Loucy (cell line): ENCODE measurements at regions not wholly inside any gene's neighbourhood (a gene's known extent, or its start where the extent isn't known, plus 50 kb on each side); places are given as distances from the start of the nearest gene placed in this dataset.

ENCODE experiments used
- H2AFZ ChIP-seq: fragments of 200-600 bp; sonication (generic); 2 replicates; pipeline ENCODE4 v1.6.0; 2016; ENCODE audit warnings: antibody characterized with exemption, mild to moderate bottlenecking, low read length, moderate library complexity
- H3F3A ChIP-seq: fragments of 200-600 bp; 2 replicates; pipeline ENCODE4 v1.6.0; 2016; ENCODE audit warnings: antibody characterized with exemption, low read depth, mild to moderate bottlenecking
- H3K27me3 ChIP-seq: fragments of 200-600 bp; sonication (generic); 2 replicates; pipeline ENCODE4 v1.6.1; 2014; ENCODE audit warnings: low read length, mild to moderate bottlenecking; ENCODE audit not compliant: insufficient read depth, poor library complexity, severe bottlenecking
- H3K36me3 ChIP-seq: fragments of 200-600 bp; sonication (generic); 2 replicates; pipeline ENCODE4 v1.6.1; 2016; ENCODE audit warnings: low read length; ENCODE audit not compliant: insufficient read depth
- H3K4me1 ChIP-seq: fragments of 200-600 bp; sonication (generic); 2 replicates; pipeline ENCODE4 v1.5.1; 2014; ENCODE audit warnings: low read length, mild to moderate bottlenecking; ENCODE audit not compliant: insufficient read depth, poor library complexity, severe bottlenecking
- H3K4me2 ChIP-seq: fragments of 200-600 bp; sonication (generic); 2 replicates; pipeline ENCODE4 v1.6.0; 2014; ENCODE audit warnings: antibody characterized with exemption, low read length, low read depth, mild to moderate bottlenecking; ENCODE audit not compliant: poor library complexity, severe bottlenecking
- H3K4me3 ChIP-seq: fragments of 200-600 bp; sonication (generic); 2 replicates; pipeline ENCODE4 v1.5.1; 2014; ENCODE audit warnings: low read length, mild to moderate bottlenecking, mixed read lengths; ENCODE audit not compliant: poor library complexity, severe bottlenecking
- H3K79me2 ChIP-seq: fragments of 200-600 bp; sonication (generic); 2 replicates; pipeline ENCODE4 v1.6.1; 2014; ENCODE audit warnings: low read length; ENCODE audit not compliant: insufficient read depth
- H3K9ac ChIP-seq: fragments of 200-600 bp; sonication (generic); 2 replicates; pipeline ENCODE4 v1.6.0; 2014; ENCODE audit warnings: mild to moderate bottlenecking, low read depth, low read length, moderate library complexity; ENCODE audit not compliant: poor library complexity, severe bottlenecking
- H3K9me2 ChIP-seq: fragments of 200-600 bp; sonication (generic); replicated peaks from 2 replicates; pipeline ENCODE4 v1.6.1; 2016; ENCODE audit warnings: low read depth, low read length, mixed read lengths
- H3K9me3 ChIP-seq: fragments of 200-600 bp; sonication (generic); 2 replicates; pipeline ENCODE4 v1.6.1; 2014; ENCODE audit warnings: mild to moderate bottlenecking, antibody characterized with exemption, low read length, low read depth; ENCODE audit not compliant: insufficient read depth
- H4K20me1 ChIP-seq: fragments of 200-600 bp; sonication (generic); 2 replicates; pipeline ENCODE4 v1.6.0; 2014; ENCODE audit warnings: antibody characterized with exemption, low read length, mild to moderate bottlenecking; ENCODE audit not compliant: insufficient read depth, poor library complexity, severe bottlenecking
- EZH2phosphoT487 ChIP-seq: fragments of 200-600 bp; IDR thresholded peaks from 2 replicates; pipeline ENCODE4 v1.6.1; 2018; ENCODE audit warnings: antibody characterized with exemption, mild to moderate bottlenecking, moderate library complexity, borderline replicate concordance
- TF ChIP-seq, protein P1 (sequence below): fragments of 200-600 bp; sonication (generic); conservative IDR thresholded peaks from 2 replicates; pipeline ENCODE4 v1.5.1; 2014; ENCODE audit warnings: mild to moderate bottlenecking, antibody characterized with exemption, low read length

DNA sequence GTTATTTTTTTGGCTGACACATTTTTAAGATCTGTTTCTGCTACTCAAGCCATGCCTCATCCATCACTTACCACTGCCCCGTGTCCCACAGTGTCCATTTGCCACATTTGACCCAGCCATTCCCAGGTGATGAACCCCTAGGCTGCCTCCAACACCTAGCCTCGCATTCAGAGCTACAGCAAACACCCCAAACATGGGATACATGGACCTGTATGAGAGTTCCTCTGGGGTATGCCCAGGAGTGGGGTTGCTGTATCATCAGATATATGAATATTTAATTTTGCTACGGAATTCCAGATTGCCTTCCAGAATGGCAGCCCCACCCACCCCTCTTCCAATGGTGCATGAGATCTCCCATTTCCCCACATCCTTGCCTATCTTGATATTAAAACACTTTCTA is 190.1 kb upstream of the RNF32 start:
- TF ChIP-seq, protein P1, sequence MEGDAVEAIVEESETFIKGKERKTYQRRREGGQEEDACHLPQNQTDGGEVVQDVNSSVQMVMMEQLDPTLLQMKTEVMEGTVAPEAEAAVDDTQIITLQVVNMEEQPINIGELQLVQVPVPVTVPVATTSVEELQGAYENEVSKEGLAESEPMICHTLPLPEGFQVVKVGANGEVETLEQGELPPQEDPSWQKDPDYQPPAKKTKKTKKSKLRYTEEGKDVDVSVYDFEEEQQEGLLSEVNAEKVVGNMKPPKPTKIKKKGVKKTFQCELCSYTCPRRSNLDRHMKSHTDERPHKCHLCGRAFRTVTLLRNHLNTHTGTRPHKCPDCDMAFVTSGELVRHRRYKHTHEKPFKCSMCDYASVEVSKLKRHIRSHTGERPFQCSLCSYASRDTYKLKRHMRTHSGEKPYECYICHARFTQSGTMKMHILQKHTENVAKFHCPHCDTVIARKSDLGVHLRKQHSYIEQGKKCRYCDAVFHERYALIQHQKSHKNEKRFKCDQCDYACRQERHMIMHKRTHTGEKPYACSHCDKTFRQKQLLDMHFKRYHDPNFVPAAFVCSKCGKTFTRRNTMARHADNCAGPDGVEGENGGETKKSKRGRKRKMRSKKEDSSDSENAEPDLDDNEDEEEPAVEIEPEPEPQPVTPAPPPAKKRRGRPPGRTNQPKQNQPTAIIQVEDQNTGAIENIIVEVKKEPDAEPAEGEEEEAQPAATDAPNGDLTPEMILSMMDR: no peak
- TF ChIP-seq EZH2phosphoT487: no peak
- H3K27me3 ChIP-seq: no peaks in the 10 kb centered on the region
- no peaks in the 10 kb centered on the region for H3F3A ChIP-seq
- no peak overlapping the region for H3K9ac ChIP-seq
- no peak overlapping the region for H3K4me3 ChIP-seq
- no peak overlapping the region for H3K4me2 ChIP-seq
- no peaks in the 10 kb centered on the region for H4K20me1 ChIP-seq
- H3K9me3 ChIP-seq: no peaks in the 10 kb centered on the region; the same call in 1 of the 2 replicates
- H3K9me2 ChIP-seq: no peaks in the 10 kb centered on the region
- H3K4me1 ChIP-seq: no peaks in the 10 kb centered on the region
- no peak overlapping the region for H2AFZ ChIP-seq
- H3K79me2 ChIP-seq: no peaks in the 10 kb centered on the region
- H3K36me3 ChIP-seq: no peaks in the 10 kb centered on the region

DNA sequence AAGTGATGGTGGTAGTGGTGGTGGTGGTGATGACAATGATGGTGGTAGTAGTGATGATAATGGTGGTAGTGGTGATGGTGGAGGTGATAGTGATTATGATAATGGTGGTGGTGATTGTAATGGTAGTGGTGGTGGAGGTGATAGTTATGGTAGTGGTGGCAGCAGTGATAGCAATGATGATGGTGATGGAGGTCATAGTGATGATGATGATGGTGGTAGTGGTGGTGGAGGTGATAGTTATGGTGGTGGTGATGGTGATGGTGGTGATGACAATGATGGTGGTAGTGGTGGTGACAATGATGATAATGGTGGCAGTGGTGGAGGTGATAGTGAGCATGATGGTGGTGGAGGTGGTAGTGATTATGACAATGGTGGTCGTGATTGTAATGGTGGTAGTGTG is 191.7 kb upstream of the RNF32 start:
- TF ChIP-seq EZH2phosphoT487: no peak
- TF ChIP-seq, protein P1: no peak
- Histone ChIP-seq H3K27me3 (no peaks in the 10 kb centered on the region), H3K4me2 (no peak overlapping the region)

DNA sequence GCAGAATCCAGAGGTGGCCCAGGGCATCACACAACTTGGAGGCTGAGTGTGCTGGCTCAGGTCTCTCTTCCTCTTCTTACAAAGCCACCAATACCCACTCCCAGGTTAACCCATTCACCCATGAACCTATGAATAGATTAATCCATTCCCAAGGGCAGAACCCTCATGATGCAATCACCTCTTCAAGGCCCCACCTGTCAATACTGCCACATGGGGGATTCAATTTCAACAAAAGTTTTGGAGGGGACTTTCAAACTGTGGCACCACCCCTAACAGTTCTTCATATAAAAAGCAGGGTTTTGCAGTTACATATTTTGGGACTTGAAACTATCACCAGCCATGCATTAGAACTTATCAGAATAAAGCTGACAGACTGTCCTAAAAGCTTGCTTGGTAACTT is 193.6 kb upstream of the RNF32 start:
- H3K9me3 ChIP-seq: no peaks in the 10 kb centered on the region; the same call in 1 of the 2 replicates
- TF ChIP-seq EZH2phosphoT487: no peak
- TF ChIP-seq, protein P1: no peak
- no peak overlapping the region for H3K4me2 ChIP-seq
- H3K4me1 ChIP-seq: no peaks in the 10 kb centered on the region
- H3K9me2 ChIP-seq: no peaks in the 10 kb centered on the region
- H3K36me3 ChIP-seq: no peaks in the 10 kb centered on the region
- H3F3A ChIP-seq: no peaks in the 10 kb centered on the region
- H3K9ac ChIP-seq: no peak overlapping the region
- H4K20me1 ChIP-seq: no peaks in the 10 kb centered on the region
- H2AFZ ChIP-seq: no peak overlapping the region
- H3K4me3 ChIP-seq: no peak overlapping the region
- no peaks in the 10 kb centered on the region for H3K79me2 ChIP-seq
- H3K27me3 ChIP-seq: no peaks in the 10 kb centered on the region

More for the DNA sequence above, 191.7 kb upstream of the RNF32 start:
- no peak overlapping the region for H3K9ac ChIP-seq
- H4K20me1 ChIP-seq: no peaks in the 10 kb centered on the region
- no peaks in the 10 kb centered on the region for H3F3A ChIP-seq
- no peaks in the 10 kb centered on the region for H3K36me3 ChIP-seq
- H2AFZ ChIP-seq: no peak overlapping the region
- H3K79me2 ChIP-seq: no peaks in the 10 kb centered on the region
- H3K9me3 ChIP-seq: no peaks in the 10 kb centered on the region; the same call in 1 of the 2 replicates
- H3K4me3 ChIP-seq: no peak overlapping the region
- H3K4me1 ChIP-seq: no peaks in the 10 kb centered on the region
- H3K9me2 ChIP-seq: no peaks in the 10 kb centered on the region
